Endodermal cell (in vitro differentiated cells): ENCODE measurements at regions not wholly inside any gene's neighbourhood (a gene's known extent, or its start where the extent isn't known, plus 50 kb on each side); places are given as distances from the start of the nearest gene placed in this dataset.

ENCODE experiments used
- DNase-seq: peaks from one replicate; pipeline ENCODE4 v3.0.0-alpha.2; 2017
- H3K27ac ChIP-seq: 2 replicates; pipeline ENCODE4 v1.5.1; 2013; ENCODE audit warnings: mild to moderate bottlenecking, low read depth, low read length, moderate library complexity
- H3K27me3 ChIP-seq: 2 replicates; pipeline ENCODE4 v1.6.1; 2013; ENCODE audit warnings: mild to moderate bottlenecking, low read length, moderate library complexity; ENCODE audit not compliant: insufficient read depth, control insufficient read depth, poor library complexity, severe bottlenecking
- H3K36me3 ChIP-seq: 2 replicates; pipeline ENCODE4 v1.7.0; 2013; ENCODE audit warnings: mild to moderate bottlenecking, low read length, moderate library complexity; ENCODE audit not compliant: control insufficient read depth, insufficient read depth
- H3K4me1 ChIP-seq: one replicate; pipeline ENCODE4 v1.7.0; 2013; ENCODE audit warnings: low read length; ENCODE audit not compliant: control insufficient read depth, insufficient read depth
- H3K4me3 ChIP-seq: 2 replicates; pipeline ENCODE4 v1.5.1; 2013; ENCODE audit warnings: mild to moderate bottlenecking, low read length, moderate library complexity
- H3K9ac ChIP-seq: 2 replicates; pipeline ENCODE4 v1.6.1; 2013; ENCODE audit warnings: mild to moderate bottlenecking, low read length, moderate library complexity; ENCODE audit not compliant: poor library complexity, severe bottlenecking; ENCODE audit errors: extremely low read depth
- H3K9me3 ChIP-seq: 2 replicates; pipeline ENCODE4 v1.6.1; 2013; ENCODE audit warnings: mild to moderate bottlenecking, low read length, moderate library complexity; ENCODE audit not compliant: control insufficient read depth
- H3K27ac Mint-ChIP-seq: 2 replicates; pipeline ENCODE4 v1.8.0; 2020; ENCODE audit warnings: mixed read lengths
- H3K27me3 Mint-ChIP-seq: 2 replicates; pipeline ENCODE4 v1.8.0; 2021; ENCODE audit warnings: mild to moderate bottlenecking, mixed read lengths; ENCODE audit not compliant: insufficient read depth
- H3K36me3 Mint-ChIP-seq: 2 replicates; pipeline ENCODE4 v1.8.0; 2020; ENCODE audit warnings: low read depth, mixed read lengths
- H3K4me1 Mint-ChIP-seq: 2 replicates; pipeline ENCODE4 v1.8.0; 2020; ENCODE audit warnings: mixed read lengths
- H3K4me3 Mint-ChIP-seq: 2 replicates; pipeline ENCODE4 v1.8.0; 2020; ENCODE audit warnings: mild to moderate bottlenecking, moderate library complexity, mixed read lengths
- H3K9me3 Mint-ChIP-seq: 2 replicates; pipeline ENCODE4 v1.8.0; 2020; ENCODE audit warnings: mild to moderate bottlenecking, mixed read lengths
- WGBS, 2 experiments: methylation state at CpG; one replicate each; pipeline versions ENCODE4 v1.1.5 to v1.1.7; 2013; ENCODE audit warnings: missing lambda C conversion rate in 2 of 2, mixed read lengths in 1 of 2; ENCODE audit not compliant: insufficient coverage in 1 of 2, insufficient read length in 1 of 2; 5-methylcytosine and 5-hydroxymethylcytosine counted together
- TF ChIP-seq, protein P1 (sequence below): fragments of 200-600 bp; sonication (generic); conservative IDR thresholded peaks from 2 replicates; pipeline ENCODE4 v1.5.0; 2021; ENCODE audit warnings: antibody characterized with exemption, mild to moderate bottlenecking

- TF ChIP-seq, protein P1, sequence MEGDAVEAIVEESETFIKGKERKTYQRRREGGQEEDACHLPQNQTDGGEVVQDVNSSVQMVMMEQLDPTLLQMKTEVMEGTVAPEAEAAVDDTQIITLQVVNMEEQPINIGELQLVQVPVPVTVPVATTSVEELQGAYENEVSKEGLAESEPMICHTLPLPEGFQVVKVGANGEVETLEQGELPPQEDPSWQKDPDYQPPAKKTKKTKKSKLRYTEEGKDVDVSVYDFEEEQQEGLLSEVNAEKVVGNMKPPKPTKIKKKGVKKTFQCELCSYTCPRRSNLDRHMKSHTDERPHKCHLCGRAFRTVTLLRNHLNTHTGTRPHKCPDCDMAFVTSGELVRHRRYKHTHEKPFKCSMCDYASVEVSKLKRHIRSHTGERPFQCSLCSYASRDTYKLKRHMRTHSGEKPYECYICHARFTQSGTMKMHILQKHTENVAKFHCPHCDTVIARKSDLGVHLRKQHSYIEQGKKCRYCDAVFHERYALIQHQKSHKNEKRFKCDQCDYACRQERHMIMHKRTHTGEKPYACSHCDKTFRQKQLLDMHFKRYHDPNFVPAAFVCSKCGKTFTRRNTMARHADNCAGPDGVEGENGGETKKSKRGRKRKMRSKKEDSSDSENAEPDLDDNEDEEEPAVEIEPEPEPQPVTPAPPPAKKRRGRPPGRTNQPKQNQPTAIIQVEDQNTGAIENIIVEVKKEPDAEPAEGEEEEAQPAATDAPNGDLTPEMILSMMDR, result no peak
- no peaks in the 10 kb centered on the region for H3K4me1 Mint-ChIP-seq
- WGBS, 2 experiments, result 90 to 100% methylated on average over 1 of the region's 1 CpG
- H3K4me3 Mint-ChIP-seq, result no peak overlapping the region
- no peak for DNase-seq
- H3K4me1 ChIP-seq, result no peaks in the 10 kb centered on the region
- H3K9ac ChIP-seq, result no peak overlapping the region
- peaks cover 14% of the 10 kb centered on the region for H3K36me3 Mint-ChIP-seq
- H3K36me3 ChIP-seq, result peaks cover 14% of the 10 kb centered on the region
- no peak overlapping the region for H3K27ac ChIP-seq
- H3K9me3 Mint-ChIP-seq, result peaks cover 4% of the 10 kb centered on the region
- H3K27me3 Mint-ChIP-seq, result no peaks in the 10 kb centered on the region
- no peak overlapping the region for H3K4me3 ChIP-seq
- no peak overlapping the region for H3K27ac Mint-ChIP-seq
- peaks cover 6% of the 10 kb centered on the region for H3K9me3 ChIP-seq
- no peaks in the 10 kb centered on the region for H3K27me3 ChIP-seq
Measured at GRCh38 chr2:153420394-153420793, 58.2 kb downstream of the RPRM start.

- Histone ChIP-seq H3K4me3 (no peak overlapping the region), H3K4me1 (no peaks in the 10 kb centered on the region), H3K9ac (no peak overlapping the region), H3K27ac (no peak overlapping the region), H3K36me3 (peaks cover 14% of the 10 kb centered on the region), H3K9me3 (peaks cover 6% of the 10 kb centered on the region), H3K27me3 (no peaks in the 10 kb centered on the region)
- Mint-ChIP-seq H3K4me3 (no peak overlapping the region), H3K27me3 (no peaks in the 10 kb centered on the region), H3K4me1 (peaks cover 6% of the 10 kb centered on the region), H3K36me3 (peaks cover 16% of the 10 kb centered on the region), H3K9me3 (peaks cover 4% of the 10 kb centered on the region), H3K27ac (no peak overlapping the region)
- TF ChIP-seq, protein P1, result no peak
- 80 to 88% methylated on average over 1 of the region's 1 CpG for WGBS, 2 experiments
- no peak for DNase-seq
Measured at GRCh38 chr2:153417077-153417476, 61.5 kb downstream of the RPRM start.

DNA sequence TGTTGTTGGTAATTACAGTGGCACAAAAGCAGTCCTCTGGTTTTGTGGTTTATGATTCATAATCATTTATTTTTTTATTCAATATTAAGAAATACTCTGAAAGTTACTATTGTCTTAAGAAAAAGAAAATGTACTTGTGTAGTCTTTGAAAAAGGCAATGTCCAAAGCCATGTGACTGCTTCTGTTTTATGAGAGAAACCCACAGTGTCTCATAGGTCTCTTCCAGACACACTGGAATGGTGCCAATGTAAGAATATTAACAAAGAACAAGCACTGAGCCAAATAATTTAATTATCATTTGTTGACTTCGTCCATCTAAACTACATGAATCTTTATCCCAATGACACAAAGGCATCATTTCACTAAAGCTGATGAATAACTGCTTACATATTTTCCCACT lies 62.5 kb downstream of the RPRM start:
- Mint-ChIP-seq H3K36me3 (peaks cover 13% of the 10 kb centered on the region), H3K27ac (no peak overlapping the region), H3K9me3 (peaks cover 4% of the 10 kb centered on the region), H3K4me3 (no peak overlapping the region), H3K4me1 (peaks cover 9% of the 10 kb centered on the region), H3K27me3 (no peaks in the 10 kb centered on the region)
- 92 to 100% methylated on average over 1 of the region's 1 CpG for WGBS, 2 experiments
- TF ChIP-seq, protein P1, result no peak
- H3K9me3 ChIP-seq, result peaks cover 6% of the 10 kb centered on the region
- H3K4me3 ChIP-seq, result no peak overlapping the region
- no peak overlapping the region for H3K9ac ChIP-seq
- DNase-seq, result no peak
- peaks cover 15% of the 10 kb centered on the region for H3K36me3 ChIP-seq
- no peaks in the 10 kb centered on the region for H3K27me3 ChIP-seq
- H3K27ac ChIP-seq, result no peak overlapping the region
- no peaks in the 10 kb centered on the region for H3K4me1 ChIP-seq
